Common myeloid progenitor, CD34-positive (primary cell): ENCODE measurements at regions not wholly inside any gene's neighbourhood (a gene's known extent, or its start where the extent isn't known, plus 50 kb on each side); places are given as distances from the start of the nearest gene placed in this dataset.

Source experiments
- CTCF ChIA-PET: fragments of 350-600 bp; sonication (Branson Sonifier 250); formaldehyde crosslinking; loops from one replicate; lab custom pipeline; 2021; ENCODE audit warnings: antibody characterized with exemption; lab: Charles Lee
- POLR2A ChIA-PET: fragments of 350-600 bp; sonication (Branson Sonifier 250); formaldehyde crosslinking; loops from one replicate; lab custom pipeline; 2021; ENCODE audit warnings: antibody characterized with exemption; lab: Charles Lee
- DNase-seq, 3 donors: peaks; one replicate each; pipeline versions ENCODE4 v3.0.0 to v3.0.0-alpha.2; 2013
- H3K27ac ChIP-seq, 2 experiments: 1 replicate in 1 of 2; 2 replicates in 1 of 2; pipeline ENCODE4 v1.7.0; 2013; ENCODE audit warnings: inconsistent platforms in 2 of 2, low read length in 2 of 2, mild to moderate bottlenecking in 2 of 2, low read depth in 1 of 2, moderate library complexity in 1 of 2; ENCODE audit not compliant: severe bottlenecking in 2 of 2, insufficient read depth in 1 of 2, poor library complexity in 1 of 2
- H3K27me3 ChIP-seq, 5 experiments: replicated peaks in 2 of 5; 1 replicate in 3 of 5; 2 replicates in 2 of 5; pipeline versions ENCODE4 v1.6.1 to v1.7.0; 2013; ENCODE audit warnings: low read length in 4 of 5, mild to moderate bottlenecking in 2 of 5, moderate library complexity in 2 of 5, inconsistent platforms in 1 of 5; ENCODE audit not compliant: insufficient read depth in 5 of 5, control insufficient read depth in 4 of 5
- H3K36me3 ChIP-seq, 4 experiments: 1 replicate in 2 of 4; 2 replicates in 2 of 4; pipeline versions ENCODE4 v1.6.1 to v1.7.0; 2013; ENCODE audit warnings: low read length in 3 of 4, control low read depth in 1 of 4, mild to moderate bottlenecking in 1 of 4; ENCODE audit not compliant: control insufficient read depth in 4 of 4, insufficient read depth in 4 of 4
- H3K4me1 ChIP-seq, 4 experiments: 1 replicate in 3 of 4; 2 replicates in 1 of 4; pipeline versions ENCODE4 v1.6.1 to v1.7.1; 2013; ENCODE audit warnings: low read length in 3 of 4, mild to moderate bottlenecking in 3 of 4, control low read depth in 1 of 4, inconsistent platforms in 1 of 4, moderate library complexity in 1 of 4; ENCODE audit not compliant: control insufficient read depth in 4 of 4, insufficient read depth in 4 of 4; ENCODE audit errors: control extremely low read depth in 1 of 4
- H3K4me3 ChIP-seq, 7 experiments: 1 replicate in 4 of 7; 2 replicates in 3 of 7; pipeline versions ENCODE4 v1.5.1 to v1.7.0; 2013; ENCODE audit warnings: mild to moderate bottlenecking in 7 of 7, low read length in 6 of 7, moderate library complexity in 6 of 7, inconsistent platforms in 2 of 7, low read depth in 2 of 7, control low read depth in 1 of 7; ENCODE audit not compliant: insufficient read depth in 4 of 7, control insufficient read depth in 1 of 7; ENCODE audit errors: extremely low read depth in 1 of 7
- H3K9me3 ChIP-seq, 5 experiments: 1 replicate in 4 of 5; 2 replicates in 1 of 5; pipeline versions ENCODE4 v1.6.1 to v1.7.1; 2013; ENCODE audit warnings: low read length in 4 of 5, mild to moderate bottlenecking in 2 of 5, inconsistent platforms in 1 of 5, low read depth in 1 of 5, moderate library complexity in 1 of 5; ENCODE audit not compliant: control insufficient read depth in 4 of 5, insufficient read depth in 2 of 5; ENCODE audit errors: control extremely low read depth in 1 of 5
- WGBS: methylation state at CpG from one replicate; pipeline ENCODE4 v1.1.5; 2013; ENCODE audit not compliant: insufficient coverage; 5-methylcytosine and 5-hydroxymethylcytosine counted together

- 80% methylated on average over 4 of the region's 4 CpGs for WGBS
- ChIA-PET POLR2A (no interaction called here), CTCF (no interaction called here)
- H3K27ac ChIP-seq, result no peak overlapping the region
- no peak overlapping the region for H3K4me3 ChIP-seq
- no peaks in the 10 kb centered on the region for H3K36me3 ChIP-seq
- no peaks in the 10 kb centered on the region for H3K4me1 ChIP-seq
- H3K27me3 ChIP-seq, result peaks cover 0 to 16% (median 0%) of the 10 kb centered on the region in 5 experiments
- DNase-seq, result no peak
- peaks cover 0 to 4% (median 0%) of the 10 kb centered on the region in 5 experiments for H3K9me3 ChIP-seq
Observed at GRCh38 chr11:129596351-129596750, 219.3 kb upstream of the TMEM45B start.

- Histone ChIP-seq H3K4me1 (no peaks in the 10 kb centered on the region), H3K27ac (no peak overlapping the region), H3K9me3 (peaks cover 0 to 4% (median 0%) of the 10 kb centered on the region in 5 experiments), H3K4me3 (no peak overlapping the region), H3K27me3 (peaks cover 0 to 13% (median 0%) of the 10 kb centered on the region in 5 experiments), H3K36me3 (no peaks in the 10 kb centered on the region)
- ChIA-PET CTCF (no interaction called here), POLR2A (no interaction called here)
- no peak for DNase-seq
- 93% methylated on average over 3 of the region's 3 CpGs for WGBS
Observed at GRCh38 chr11:129598378-129598777, 217.3 kb upstream of the TMEM45B start.

GRCh38 chr11:129605815-129606214 lies 209.8 kb upstream of the TMEM45B start:
- CTCF ChIA-PET, result no interaction called here

GRCh38 chr11:129608711-129609110 lies 206.9 kb upstream of the TMEM45B start:
- Histone ChIP-seq H3K4me3 (no peak overlapping the region), H3K36me3 (no peaks in the 10 kb centered on the region), H3K27me3 (peaks cover 0 to 17% (median 2%) of the 10 kb centered on the region in 5 experiments), H3K27ac (no peak overlapping the region), H3K9me3 (peaks cover 0 to 1% (median 0%) of the 10 kb centered on the region in 5 experiments), H3K4me1 (no peaks in the 10 kb centered on the region)
- ChIA-PET CTCF (no interaction called here), POLR2A (no interaction called here)
- no peak for DNase-seq
- 100% methylated on average over 4 of the region's 6 CpGs for WGBS

More at GRCh38 chr11:129605815-129606214, 209.8 kb upstream of the TMEM45B start:
- Histone ChIP-seq H3K9me3 (peaks cover 0 to 1% (median 0%) of the 10 kb centered on the region in 5 experiments), H3K4me3 (no peak overlapping the region), H3K27ac (no peak overlapping the region), H3K4me1 (no peaks in the 10 kb centered on the region), H3K27me3 (peaks cover 0 to 5% (median 0%) of the 10 kb centered on the region in 5 experiments), H3K36me3 (no peaks in the 10 kb centered on the region)
- DNase-seq, result no peak
- POLR2A ChIA-PET, result no interaction called here

- ChIA-PET POLR2A (no interaction called here), CTCF (no interaction called here)
- Histone ChIP-seq H3K36me3 (no peaks in the 10 kb centered on the region), H3K4me3 (no peak overlapping the region), H3K27ac (no peak overlapping the region), H3K9me3 (peaks cover 0 to 1% (median 0%) of the 10 kb centered on the region in 5 experiments), H3K27me3 (peaks cover 0 to 26% (median 5%) of the 10 kb centered on the region in 5 experiments), H3K4me1 (no peaks in the 10 kb centered on the region)
- 83% methylated on average over 1 of the region's 7 CpGs for WGBS
- DNase-seq, result no peak
Observed at GRCh38 chr11:129610125-129610524, 205.5 kb upstream of the TMEM45B start.

- DNase-seq, result no peak
- H3K27me3 ChIP-seq, result peaks cover 0 to 26% (median 7%) of the 10 kb centered on the region in 5 experiments
- ChIA-PET POLR2A (no interaction called here), CTCF (no interaction called here)
- peaks cover 0 to 1% (median 0%) of the 10 kb centered on the region in 5 experiments for H3K9me3 ChIP-seq
- H3K27ac ChIP-seq, result no peak overlapping the region
- no peak overlapping the region for H3K4me3 ChIP-seq
- no CpG with 5 or more reads among the region's 5 CpGs for WGBS
- H3K4me1 ChIP-seq, result no peaks in the 10 kb centered on the region
- H3K36me3 ChIP-seq, result no peaks in the 10 kb centered on the region
Observed at GRCh38 chr11:129610545-129610944, 205.1 kb upstream of the TMEM45B start.

GRCh38 chr11:129611661-129612446 lies 203.8 kb upstream of the TMEM45B start:
- CTCF ChIA-PET, result no interaction called here
- Histone ChIP-seq H3K36me3 (no peaks in the 10 kb centered on the region), H3K27me3 (peaks cover 0 to 33% (median 7%) of the 10 kb centered on the region in 5 experiments), H3K27ac (no peak overlapping the region), H3K4me1 (no peaks in the 10 kb centered on the region), H3K4me3 (no peak overlapping the region), H3K9me3 (peaks cover 0 to 1% (median 0%) of the 10 kb centered on the region in 5 experiments)
- POLR2A ChIA-PET, result no interaction called here
- WGBS, result 62% methylated on average over 14 of the region's 17 CpGs
- DNase-seq, result no peak
